Mononuclear cell (primary cell): ENCODE measurements at regions not wholly inside any gene's neighbourhood (a gene's known extent, or its start where the extent isn't known, plus 50 kb on each side); places are given as distances from the start of the nearest gene placed in this dataset.

Source experiments
- H3K27me3 ChIP-seq: 2 replicates; pipeline ENCODE4 v1.6.0; 2011; ENCODE audit warnings: low read length, control low read depth; ENCODE audit not compliant: insufficient read depth
- H3K4me1 ChIP-seq: 2 replicates; pipeline ENCODE4 v1.5.1; 2011; ENCODE audit warnings: mild to moderate bottlenecking, low read length, control low read depth; ENCODE audit not compliant: insufficient read depth
- H3K4me3 ChIP-seq: 2 replicates; pipeline ENCODE4 v1.5.1; 2011; ENCODE audit warnings: mild to moderate bottlenecking, low read length, moderate library complexity
- H3K9me3 ChIP-seq: 2 replicates; pipeline ENCODE4 v1.5.1; 2011; ENCODE audit warnings: low read depth, mild to moderate bottlenecking, control low read depth, low read length

GRCh38 chr3:43215138-43215537 is 71.2 kb upstream of the SNRK start:
- Histone ChIP-seq H3K27me3 (no peaks in the 10 kb centered on the region), H3K9me3 (no peaks in the 10 kb centered on the region), H3K4me1 (peaks cover 11% of the 10 kb centered on the region), H3K4me3 (no peak overlapping the region)

- no peak overlapping the region for H3K4me3 ChIP-seq
- no peaks in the 10 kb centered on the region for H3K27me3 ChIP-seq
- no peaks in the 10 kb centered on the region for H3K9me3 ChIP-seq
- peaks cover 11% of the 10 kb centered on the region for H3K4me1 ChIP-seq
Observed at GRCh38 chr3:43214616-43215015, 71.7 kb upstream of the SNRK start.

GRCh38 chr3:43213631-43214030 is 72.7 kb upstream of the SNRK start:
- Histone ChIP-seq H3K4me1 (peaks cover 11% of the 10 kb centered on the region), H3K4me3 (no peak overlapping the region), H3K9me3 (no peaks in the 10 kb centered on the region), H3K27me3 (no peaks in the 10 kb centered on the region)

- no peak overlapping the region for H3K4me3 ChIP-seq
- H3K27me3 ChIP-seq: no peaks in the 10 kb centered on the region
- H3K9me3 ChIP-seq: no peaks in the 10 kb centered on the region
- H3K4me1 ChIP-seq: peaks cover 11% of the 10 kb centered on the region
Observed at GRCh38 chr3:43212914-43213611, 73.3 kb upstream of the SNRK start.

- no peaks in the 10 kb centered on the region for H3K27me3 ChIP-seq
- no peak overlapping the region for H3K4me3 ChIP-seq
- no peaks in the 10 kb centered on the region for H3K9me3 ChIP-seq
- H3K4me1 ChIP-seq: peaks cover 6% of the 10 kb centered on the region
Observed at GRCh38 chr3:43211681-43212080, 74.7 kb upstream of the SNRK start.

GRCh38 chr3:43210049-43211027 is 76.0 kb upstream of the SNRK start:
- Histone ChIP-seq H3K27me3 (no peaks in the 10 kb centered on the region), H3K4me1 (no peaks in the 10 kb centered on the region), H3K4me3 (no peak overlapping the region), H3K9me3 (no peaks in the 10 kb centered on the region)

GRCh38 chr3:43207628-43208085 is 78.7 kb upstream of the SNRK start:
- H3K9me3 ChIP-seq: no peaks in the 10 kb centered on the region
- H3K4me1 ChIP-seq: no peaks in the 10 kb centered on the region
- H3K4me3 ChIP-seq: no peak overlapping the region
- no peaks in the 10 kb centered on the region for H3K27me3 ChIP-seq

DNA sequence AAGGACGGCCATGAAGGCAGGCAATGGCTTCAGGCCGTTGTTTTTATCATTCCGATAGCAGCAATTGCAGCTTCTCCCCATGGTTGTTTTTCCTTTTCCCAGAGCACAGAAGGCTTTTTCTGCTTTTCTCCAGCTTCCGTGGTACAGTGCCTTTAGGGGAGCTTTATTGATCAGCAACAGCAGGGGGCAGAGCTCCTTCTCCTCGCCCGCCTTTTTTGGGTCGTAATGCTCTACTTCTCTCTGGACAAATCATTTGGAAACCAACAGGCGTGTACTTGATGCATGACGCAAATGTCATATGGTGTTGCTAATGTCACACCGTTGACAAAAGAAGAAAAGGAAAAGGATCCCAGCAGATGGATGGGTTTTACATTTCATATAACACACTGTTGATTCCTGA is 79.7 kb upstream of the SNRK start:
- Histone ChIP-seq H3K4me1 (no peaks in the 10 kb centered on the region), H3K27me3 (no peaks in the 10 kb centered on the region), H3K4me3 (no peak overlapping the region), H3K9me3 (no peaks in the 10 kb centered on the region)

DNA sequence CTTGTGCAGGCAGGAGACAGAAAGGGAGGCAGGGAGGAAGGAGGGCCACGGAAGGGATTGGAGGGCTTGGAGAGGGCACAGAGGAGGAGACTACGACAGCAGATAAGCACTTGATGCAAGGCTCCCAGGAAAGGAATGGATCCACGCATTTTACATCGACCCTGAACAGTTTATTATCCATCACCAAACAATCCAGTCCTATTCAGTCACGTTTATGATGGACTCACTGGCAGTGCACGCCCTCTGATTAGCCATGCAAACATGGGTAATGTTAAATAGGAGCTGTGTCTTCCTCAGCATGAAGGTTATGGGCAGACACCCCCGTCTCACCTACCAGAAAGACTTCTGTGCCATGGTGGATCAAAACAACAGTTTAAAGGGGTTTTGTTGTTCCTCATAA is 80.2 kb upstream of the SNRK start:
- Histone ChIP-seq H3K4me1 (no peaks in the 10 kb centered on the region), H3K9me3 (no peaks in the 10 kb centered on the region), H3K27me3 (no peaks in the 10 kb centered on the region), H3K4me3 (no peak overlapping the region)

DNA sequence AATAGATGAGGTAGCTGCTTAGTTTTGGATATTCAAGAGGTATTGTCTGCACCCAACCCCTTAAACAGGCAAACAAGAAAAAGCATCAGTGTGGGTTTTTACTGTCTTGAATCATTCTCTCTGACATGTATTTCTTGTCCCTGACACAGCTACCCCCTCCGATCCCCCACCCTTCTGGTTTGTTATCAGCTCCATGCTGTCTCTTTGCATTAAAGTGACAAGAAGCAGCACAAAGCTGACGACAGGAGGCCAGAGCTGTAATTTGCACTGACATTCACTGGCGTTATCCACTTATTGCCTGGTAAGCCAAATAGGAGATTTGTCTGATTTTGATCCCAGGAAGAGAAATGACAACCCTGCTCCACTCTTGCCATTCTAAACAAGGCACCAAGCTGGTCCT is 83.3 kb upstream of the SNRK start:
- Histone ChIP-seq H3K4me1 (no peaks in the 10 kb centered on the region), H3K9me3 (no peaks in the 10 kb centered on the region), H3K27me3 (peaks cover 3% of the 10 kb centered on the region), H3K4me3 (no peak overlapping the region)

GRCh38 chr3:43201581-43201980 is 84.8 kb upstream of the SNRK start:
- Histone ChIP-seq H3K4me3 (no peak overlapping the region), H3K9me3 (no peaks in the 10 kb centered on the region), H3K4me1 (peaks cover 2% of the 10 kb centered on the region), H3K27me3 (peaks cover 3% of the 10 kb centered on the region)

GRCh38 chr3:43199645-43200306 is 86.6 kb upstream of the SNRK start:
- H3K9me3 ChIP-seq: no peaks in the 10 kb centered on the region
- H3K4me1 ChIP-seq: peaks cover 13% of the 10 kb centered on the region
- no peak overlapping the region for H3K4me3 ChIP-seq

DNA sequence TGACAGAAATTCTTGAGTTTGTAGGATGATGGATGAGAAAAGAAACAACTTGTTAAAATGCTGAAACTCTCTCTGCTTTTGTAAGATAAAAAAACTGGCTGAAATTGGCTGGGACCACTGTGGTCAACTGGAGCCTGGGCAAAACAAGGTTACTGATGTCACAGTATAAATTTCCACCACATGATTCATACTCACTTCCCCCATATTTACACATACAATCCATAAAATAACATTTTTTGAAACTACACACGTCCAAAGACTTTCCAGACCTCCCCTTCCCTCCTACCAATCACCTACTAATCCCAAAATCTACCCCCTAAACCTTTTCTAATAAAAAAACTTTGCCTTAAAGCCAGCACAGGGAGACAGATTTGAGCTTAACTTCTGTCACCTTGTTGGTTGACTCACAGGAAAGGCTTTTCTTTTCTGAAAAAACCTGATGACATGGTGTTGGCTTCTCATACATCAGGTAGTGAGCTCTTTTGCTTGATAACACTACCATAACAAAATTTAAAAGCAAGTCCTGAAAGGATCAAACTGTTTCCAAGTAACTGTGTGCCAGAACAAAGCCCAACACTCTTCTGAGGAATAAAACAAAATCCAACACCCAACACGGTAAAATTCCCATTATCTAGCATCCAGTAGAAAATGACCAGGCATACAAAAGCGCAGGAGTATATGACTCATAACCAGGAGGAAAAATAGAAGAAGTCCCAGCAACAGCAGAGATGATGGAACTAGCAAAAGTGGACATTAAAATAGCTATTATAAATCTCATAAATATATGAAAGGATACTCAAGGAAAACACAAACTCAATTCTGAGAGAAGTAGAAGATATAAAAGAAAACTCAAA is 87.3 kb upstream of the SNRK start:
- Histone ChIP-seq H3K27me3 (peaks cover 3% of the 10 kb centered on the region), H3K4me1 (peaks cover 21% of the 10 kb centered on the region), H3K4me3 (no peak overlapping the region), H3K9me3 (no peaks in the 10 kb centered on the region)

More at GRCh38 chr3:43199645-43200306, 86.6 kb upstream of the SNRK start:
- peaks cover 3% of the 10 kb centered on the region for H3K27me3 ChIP-seq

- peaks cover 28% of the 10 kb centered on the region for H3K4me1 ChIP-seq
- no peaks in the 10 kb centered on the region for H3K9me3 ChIP-seq
- no peak overlapping the region for H3K4me3 ChIP-seq
- peaks cover 3% of the 10 kb centered on the region for H3K27me3 ChIP-seq
Observed at GRCh38 chr3:43198301-43198700, 88.0 kb upstream of the SNRK start.
